CD14-positive monocyte (primary cell): ENCODE measurements at regions not wholly inside any gene's neighbourhood (a gene's known extent, or its start where the extent isn't known, plus 50 kb on each side); places are given as distances from the start of the nearest gene placed in this dataset.

ENCODE experiments used
- DNase-seq, 3 donors: peaks; one replicate each; pipeline ENCODE4 v3.0.0-alpha.2; 2011 to 2022
- H2AFZ ChIP-seq: 2 replicates; pipeline ENCODE4 v1.6.0; 2012; ENCODE audit warnings: mild to moderate bottlenecking, low read depth, low read length, inconsistent platforms; ENCODE audit not compliant: insufficient read depth, poor library complexity, severe bottlenecking
- H3K27ac ChIP-seq, 2 donors: 1 replicate in 1 of 2; 2 replicates in 1 of 2; pipeline ENCODE4 v1.5.1; 2012 to 2013; ENCODE audit warnings: low read length in 2 of 2, control low read depth in 1 of 2, inconsistent platforms in 1 of 2, low read depth in 1 of 2, mild to moderate bottlenecking in 1 of 2
- H3K27me3 ChIP-seq, 2 donors: one replicate each; pipeline versions ENCODE4 v1.6.0 to v1.6.1; 2011 to 2013; ENCODE audit warnings: low read length in 2 of 2; ENCODE audit not compliant: control insufficient read depth in 2 of 2, insufficient read depth in 2 of 2
- H3K36me3 ChIP-seq, 2 donors: replicated peaks in 1 of 2; 1 replicate in 1 of 2; 2 replicates in 1 of 2; pipeline versions ENCODE4 v1.5.1 to v1.6.1; 2012 to 2013; ENCODE audit warnings: low read length in 2 of 2, control low read depth in 1 of 2, inconsistent platforms in 1 of 2, mild to moderate bottlenecking in 1 of 2; ENCODE audit not compliant: insufficient read depth in 2 of 2, control insufficient read depth in 1 of 2
- H3K4me1 ChIP-seq, 2 donors: 1 replicate in 1 of 2; 2 replicates in 1 of 2; pipeline versions ENCODE4 v1.5.1 to v1.6.1; 2012 to 2013; ENCODE audit warnings: low read length in 2 of 2, control low read depth in 1 of 2, inconsistent platforms in 1 of 2, mild to moderate bottlenecking in 1 of 2, moderate library complexity in 1 of 2; ENCODE audit not compliant: insufficient read depth in 2 of 2, control insufficient read depth in 1 of 2
- H3K4me2 ChIP-seq: replicated peaks from 2 replicates; pipeline ENCODE3; 2012; ENCODE audit warnings: low read length, moderate library complexity, mild to moderate bottlenecking; ENCODE audit not compliant: poor library complexity, severe bottlenecking; ENCODE audit errors: extremely low read depth
- H3K4me3 ChIP-seq, 3 experiments: fragments of 200-600 bp in 1 of 3; sonication (generic) in 1 of 3; replicated peaks in 1 of 3; 1 replicate in 2 of 3; 2 replicates in 1 of 3; pipeline ENCODE4 v1.5.1; 2011 to 2013; ENCODE audit warnings: low read length in 3 of 3, mild to moderate bottlenecking in 3 of 3, control low read depth in 2 of 3, low read depth in 2 of 3, inconsistent platforms in 1 of 3, moderate library complexity in 1 of 3
- H3K79me2 ChIP-seq: 2 replicates; pipeline ENCODE4 v1.6.0; 2012; ENCODE audit warnings: mild to moderate bottlenecking, control low read depth, inconsistent platforms, low read length, moderate library complexity; ENCODE audit not compliant: insufficient read depth
- H3K9ac ChIP-seq: 2 replicates; pipeline ENCODE4 v1.6.0; 2017; ENCODE audit warnings: low read length, mild to moderate bottlenecking; ENCODE audit not compliant: insufficient read depth, poor library complexity, severe bottlenecking
- H3K9me3 ChIP-seq, 2 donors: replicated peaks in 1 of 2; 1 replicate in 1 of 2; 2 replicates in 1 of 2; pipeline versions ENCODE4 v1.5.1 to v1.6.1; 2012 to 2013; ENCODE audit warnings: low read length in 2 of 2, control low read depth in 1 of 2; ENCODE audit not compliant: control insufficient read depth in 1 of 2, insufficient read depth in 1 of 2
- H4K20me1 ChIP-seq: 2 replicates; pipeline ENCODE4 v1.6.0; 2012; ENCODE audit warnings: mild to moderate bottlenecking, low read length, control low read depth, moderate library complexity; ENCODE audit not compliant: insufficient read depth
- H3K27ac Mint-ChIP-seq, 7 donors: one replicate each; pipeline ENCODE4 v1.8.0; 2020; ENCODE audit warnings: mild to moderate bottlenecking in 7 of 7, mixed read lengths in 7 of 7, moderate library complexity in 6 of 7, inconsistent platforms in 2 of 7
- H3K27me3 Mint-ChIP-seq, 3 donors: one replicate each; pipeline ENCODE4 v1.8.0; 2021 to 2022; ENCODE audit warnings: low read depth in 3 of 3, mild to moderate bottlenecking in 3 of 3, mixed read lengths in 3 of 3, moderate library complexity in 3 of 3, inconsistent platforms in 1 of 3
- H3K36me3 Mint-ChIP-seq, 2 donors: one replicate each; pipeline ENCODE4 v1.8.0; 2020; ENCODE audit warnings: mixed read lengths in 2 of 2, inconsistent platforms in 1 of 2, mild to moderate bottlenecking in 1 of 2
- H3K4me1 Mint-ChIP-seq: one replicate; pipeline ENCODE4 v1.8.0; 2020; ENCODE audit warnings: mild to moderate bottlenecking, mixed read lengths
- H3K4me3 Mint-ChIP-seq, 2 donors: one replicate each; pipeline ENCODE4 v1.8.0; 2020; ENCODE audit warnings: mild to moderate bottlenecking in 2 of 2, mixed read lengths in 2 of 2, moderate library complexity in 1 of 2
- H3K9me3 Mint-ChIP-seq, 7 donors: one replicate each; pipeline ENCODE4 v1.8.0; 2020 to 2022; ENCODE audit warnings: mixed read lengths in 7 of 7, mild to moderate bottlenecking in 6 of 7, moderate library complexity in 6 of 7, inconsistent platforms in 2 of 7
- CTCF ChIP-seq: fragments of 200-600 bp; IDR thresholded peaks from one replicate; pipeline ENCODE4 v1.8.0; 2022; ENCODE audit warnings: antibody characterized with exemption, mild to moderate bottlenecking
- WGBS: methylation state at CpG from one replicate; pipeline ENCODE4 v1.1.5; 2013; ENCODE audit warnings: missing lambda C conversion rate; ENCODE audit not compliant: insufficient coverage; 5-methylcytosine and 5-hydroxymethylcytosine counted together
- intact Hi-C, 2 donors: fragments of 100-400 bp; cut with micrococcal nuclease; formaldehyde crosslinking; loops; one replicate each; pipeline versions ENCODE4 v1.15.0 to v1.15.1; 2023

GRCh38 chr5:154577416-154577815 lies 99.4 kb upstream of the HAND1 start:
- no peak overlapping the region for H3K9ac ChIP-seq
- no peaks in the 10 kb centered on the region for H3K79me2 ChIP-seq
- H3K4me1 ChIP-seq, result no peaks in the 10 kb centered on the region
- H3K4me1 Mint-ChIP-seq, result peaks cover 2% of the 10 kb centered on the region
- no peaks in the 10 kb centered on the region for H3K27me3 ChIP-seq
- no peak for TF ChIP-seq CTCF
- H3K4me2 ChIP-seq, result no peak overlapping the region
- peak overlapping the region in 1 of 2 donors; percentile 24 for H3K4me3 Mint-ChIP-seq
- intact Hi-C loops, result no loop called here
- H3K4me3 ChIP-seq, result no peak overlapping the region
- no peak overlapping the region for H2AFZ ChIP-seq
- H3K9me3 ChIP-seq, result no peaks in the 10 kb centered on the region
- DNase-seq, result no peak
- H3K27me3 Mint-ChIP-seq, result peaks cover 6 to 16% (median 13%) of the 10 kb centered on the region in 3 donors
- H3K36me3 ChIP-seq, result no peaks in the 10 kb centered on the region
- 82% methylated on average over 1 of the region's 1 CpG for WGBS
- H3K27ac ChIP-seq, result no peak overlapping the region
- H3K9me3 Mint-ChIP-seq, result no peaks in the 10 kb centered on the region
- no peak overlapping the region for H3K27ac Mint-ChIP-seq
- no peaks in the 10 kb centered on the region for H4K20me1 ChIP-seq
- no peaks in the 10 kb centered on the region for H3K36me3 Mint-ChIP-seq

GRCh38 chr5:154576429-154576806 lies 98.4 kb upstream of the HAND1 start:
- no peak overlapping the region for H3K4me3 Mint-ChIP-seq
- Histone ChIP-seq H3K79me2 (no peaks in the 10 kb centered on the region), H3K4me1 (no peaks in the 10 kb centered on the region), H3K4me3 (no peak overlapping the region), H3K27ac (no peak overlapping the region), H3K4me2 (no peak overlapping the region), H3K9me3 (no peaks in the 10 kb centered on the region), H3K27me3 (no peaks in the 10 kb centered on the region), H3K9ac (no peak overlapping the region), H4K20me1 (no peaks in the 10 kb centered on the region), H3K36me3 (no peaks in the 10 kb centered on the region), H2AFZ (no peak overlapping the region)
- H3K36me3 Mint-ChIP-seq, result no peaks in the 10 kb centered on the region
- peaks cover 6 to 16% (median 13%) of the 10 kb centered on the region in 3 donors for H3K27me3 Mint-ChIP-seq
- no peaks in the 10 kb centered on the region for H3K9me3 Mint-ChIP-seq
- TF ChIP-seq CTCF, result no peak
- peaks cover 2% of the 10 kb centered on the region for H3K4me1 Mint-ChIP-seq
- no peak overlapping the region for H3K27ac Mint-ChIP-seq
- intact Hi-C loops, result no loop called here
- WGBS, result 47% methylated on average over 4 of the region's 9 CpGs
- no peak for DNase-seq
